Spleen (tissue), 11 donors: ENCODE measurements at regions not wholly inside any gene's neighbourhood (a gene's known extent, or its start where the extent isn't known, plus 50 kb on each side); places are given as distances from the start of the nearest gene placed in this dataset.
"Not testable (repeated sequence)": the region's sequence is repeated elsewhere in the genome, so short reads cannot be mapped to it uniquely, and the experiment has no call there.

Source experiments
- DNase-seq: peaks from one replicate; pipeline ENCODE4 v3.0.0-alpha.2; 2020
- H3K27ac ChIP-seq, 8 donors: fragments of 200-600 bp; sonication (generic) in 7 of 8; 1 replicate in 4 of 8; 2 replicates in 4 of 8; pipeline versions ENCODE4 v1.5.0 to v1.8.0; 2016 to 2021; ENCODE audit warnings: inconsistent platforms in 4 of 8, mild to moderate bottlenecking in 4 of 8, moderate library complexity in 1 of 8
- H3K27me3 ChIP-seq, 7 donors: fragments of 200-600 bp; sonication (generic) in 6 of 7; replicated peaks in 1 of 7; 1 replicate in 4 of 7; 2 replicates in 3 of 7; pipeline versions ENCODE4 v1.5.0 to v1.8.0; 2016 to 2021; ENCODE audit warnings: inconsistent platforms in 3 of 7, mild to moderate bottlenecking in 1 of 7
- H3K36me3 ChIP-seq, 6 donors: fragments of 200-600 bp; sonication (generic) in 5 of 6; 1 replicate in 4 of 6; 2 replicates in 2 of 6; pipeline versions ENCODE4 v1.5.0 to v1.8.0; 2016 to 2021; ENCODE audit warnings: inconsistent platforms in 2 of 6
- H3K4me1 ChIP-seq, 6 donors: fragments of 200-600 bp; sonication (generic) in 5 of 6; 1 replicate in 3 of 6; 2 replicates in 3 of 6; pipeline versions ENCODE4 v1.5.0 to v1.8.0; 2016 to 2021; ENCODE audit warnings: inconsistent platforms in 3 of 6
- H3K4me3 ChIP-seq, 8 donors: fragments of 200-600 bp; sonication (generic) in 7 of 8; 1 replicate in 4 of 8; 2 replicates in 4 of 8; pipeline versions ENCODE4 v1.5.0 to v1.8.0; 2016 to 2021; ENCODE audit warnings: inconsistent platforms in 4 of 8, mild to moderate bottlenecking in 4 of 8, moderate library complexity in 2 of 8
- H3K9me3 ChIP-seq, 8 donors: fragments of 200-600 bp; sonication (generic) in 7 of 8; 1 replicate in 4 of 8; 2 replicates in 4 of 8; pipeline versions ENCODE4 v1.5.0 to v1.8.0; 2016 to 2021; ENCODE audit warnings: inconsistent platforms in 4 of 8
- POLR2A ChIP-seq, 3 donors: fragments of 450-650 bp; IDR thresholded peaks; one replicate each; pipeline ENCODE4 v1.5.1; 2017; ENCODE audit warnings: antibody characterized with exemption in 3 of 3, mild to moderate bottlenecking in 1 of 3
- POLR2AphosphoS5 ChIP-seq, 3 donors: sonication (generic); formaldehyde crosslinking; IDR thresholded peaks; one replicate each; pipeline ENCODE4 v1.5.1; 2017; ENCODE audit warnings: antibody characterized with exemption in 3 of 3
- WGBS, 5 donors: extraction: QIAGEN DNeasy Blood & Tissue Kit in 3 of 5; methylation state at CpG; one replicate each; pipeline versions ENCODE4 v1.1.5 to v1.1.7; 2013 to 2018; 5-methylcytosine and 5-hydroxymethylcytosine counted together
- intact Hi-C: fragments of 100-400 bp; cut with DNase I; formaldehyde crosslinking; loops from one replicate; pipeline ENCODE4 v1.15.0; 2023; ENCODE audit warnings: low total_unique reads
- TF ChIP-seq, protein P1 (sequence below), 11 experiments: fragments of 200-600 bp in 7 of 11; fragments of 450-650 bp in 4 of 11; sonication (generic) in 4 of 11; IDR thresholded peaks in 8 of 11; conservative IDR thresholded peaks in 3 of 11; 1 replicate in 7 of 11; 2 replicates in 4 of 11; pipeline versions ENCODE4 v1.4.0 to v1.8.0; 2016 to 2021; ENCODE audit warnings: antibody characterized with exemption in 11 of 11, inconsistent platforms in 4 of 11, mild to moderate bottlenecking in 1 of 11
- donor health status: healthy with polysubstance abuse.
- donor health status: DM: no; HTN: no; CAD: no; lungs with moderate emphysema.
- donor health status: DM: no; HTN: no; CAD: no.
- donor health status: Bipolar disorder and iron deficiency.
- donor health status: healthy.
- donor health status: DM: no; HTN: no; CAD: no.
- donor health status: DM: yes; HTN: yes; CAD: no.

DNA sequence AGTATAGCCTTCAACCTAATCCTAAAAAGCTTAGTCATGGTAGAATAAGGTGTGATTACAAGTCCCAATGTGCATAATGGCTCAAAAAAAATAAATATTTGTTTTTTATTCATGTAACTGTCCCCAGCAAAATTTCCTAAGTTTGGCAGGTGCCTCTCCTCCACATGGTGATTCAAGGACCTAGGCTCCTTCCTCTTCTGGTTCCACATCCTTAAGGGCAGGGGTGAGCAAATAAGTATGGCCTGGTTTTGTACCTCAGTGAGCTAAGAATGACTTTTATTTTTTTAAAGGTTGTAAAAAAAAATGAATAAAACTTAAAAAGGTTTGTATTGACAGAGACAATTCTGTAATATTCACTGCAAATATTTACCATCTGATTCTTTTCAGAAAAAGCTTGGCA is 343.5 kb upstream of the UBE2E2 start:
- Histone ChIP-seq H3K4me1 (no peaks in the 10 kb centered on the region), H3K36me3 (no peaks in the 10 kb centered on the region), H3K9me3 (peaks cover 0 to 6% (median 0%) of the 10 kb centered on the region in 8 donors), H3K27me3 (no peaks in the 10 kb centered on the region), H3K27ac (no peak overlapping the region), H3K4me3 (no peak overlapping the region)
- intact Hi-C loops, result no loop called here
- DNase-seq, result no peak
- no peak for TF ChIP-seq POLR2A (IDR thresholded peaks at IDR 0.05)
- TF ChIP-seq, protein P1, sequence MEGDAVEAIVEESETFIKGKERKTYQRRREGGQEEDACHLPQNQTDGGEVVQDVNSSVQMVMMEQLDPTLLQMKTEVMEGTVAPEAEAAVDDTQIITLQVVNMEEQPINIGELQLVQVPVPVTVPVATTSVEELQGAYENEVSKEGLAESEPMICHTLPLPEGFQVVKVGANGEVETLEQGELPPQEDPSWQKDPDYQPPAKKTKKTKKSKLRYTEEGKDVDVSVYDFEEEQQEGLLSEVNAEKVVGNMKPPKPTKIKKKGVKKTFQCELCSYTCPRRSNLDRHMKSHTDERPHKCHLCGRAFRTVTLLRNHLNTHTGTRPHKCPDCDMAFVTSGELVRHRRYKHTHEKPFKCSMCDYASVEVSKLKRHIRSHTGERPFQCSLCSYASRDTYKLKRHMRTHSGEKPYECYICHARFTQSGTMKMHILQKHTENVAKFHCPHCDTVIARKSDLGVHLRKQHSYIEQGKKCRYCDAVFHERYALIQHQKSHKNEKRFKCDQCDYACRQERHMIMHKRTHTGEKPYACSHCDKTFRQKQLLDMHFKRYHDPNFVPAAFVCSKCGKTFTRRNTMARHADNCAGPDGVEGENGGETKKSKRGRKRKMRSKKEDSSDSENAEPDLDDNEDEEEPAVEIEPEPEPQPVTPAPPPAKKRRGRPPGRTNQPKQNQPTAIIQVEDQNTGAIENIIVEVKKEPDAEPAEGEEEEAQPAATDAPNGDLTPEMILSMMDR (IDR thresholded peaks at IDR 0.05 in 8 of 11, conservative IDR thresholded peaks at IDR 0.05 in 3 of 11), result no peak
- no peak for TF ChIP-seq POLR2AphosphoS5 (IDR thresholded peaks at IDR 0.05)

DNA sequence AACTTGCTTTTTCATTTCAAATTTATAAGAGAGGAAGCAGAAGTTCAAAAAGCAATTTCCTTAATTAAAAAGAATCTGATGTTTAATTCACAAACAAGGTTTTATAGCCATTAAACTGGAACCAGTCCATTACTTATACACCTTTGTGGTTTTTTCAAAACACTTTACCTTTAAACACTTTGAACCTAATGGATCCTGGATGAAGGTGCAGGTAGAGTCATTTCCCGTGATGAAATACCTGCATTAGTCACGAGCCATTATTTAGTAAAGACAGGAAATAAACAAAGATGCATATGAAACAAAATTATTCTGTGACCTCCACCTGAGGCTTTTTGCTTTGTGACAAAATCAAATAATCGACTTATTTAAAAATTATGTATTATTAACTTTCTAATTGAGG is 341.7 kb upstream of the UBE2E2 start:
- Histone ChIP-seq H3K4me1 (no peaks in the 10 kb centered on the region), H3K27ac (no peak overlapping the region), H3K36me3 (no peaks in the 10 kb centered on the region), H3K9me3 (peaks cover 0 to under 1% (median 0%) of the 10 kb centered on the region in 8 donors), H3K27me3 (no peaks in the 10 kb centered on the region), H3K4me3 (no peak overlapping the region)
- TF ChIP-seq POLR2A (IDR thresholded peaks at IDR 0.05) (no peak), POLR2AphosphoS5 (IDR thresholded peaks at IDR 0.05) (no peak)
- TF ChIP-seq, protein P1 (IDR thresholded peaks at IDR 0.05 in 8 of 11, conservative IDR thresholded peaks at IDR 0.05 in 3 of 11), result no peak
- WGBS, 5 donors, result 73 to 91% (median 86%) methylated on average over 3 of the region's 3 CpGs
- DNase-seq, result no peak
- intact Hi-C loops, result no loop called here

DNA sequence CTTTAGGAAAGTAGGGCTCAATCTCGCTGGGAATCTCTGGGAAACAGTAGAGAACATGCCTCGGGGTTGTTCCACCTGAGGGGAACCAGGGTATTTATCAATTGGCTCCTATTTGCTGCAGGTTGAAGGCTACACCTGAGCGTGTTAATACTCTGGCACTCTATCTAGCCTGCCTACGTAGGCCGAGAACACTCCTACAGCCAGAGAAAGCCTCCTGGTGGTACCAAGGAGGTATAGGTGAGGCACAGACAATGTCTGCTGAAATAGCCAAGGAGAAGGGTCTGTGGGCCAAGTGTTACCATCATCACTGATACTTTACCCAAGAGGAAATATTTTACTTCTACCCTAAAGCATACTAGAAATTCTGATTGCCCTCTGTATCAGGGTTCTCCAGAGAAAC is 341.0 kb upstream of the UBE2E2 start:
- H3K27me3 ChIP-seq, result no peaks in the 10 kb centered on the region
- H3K36me3 ChIP-seq, result no peaks in the 10 kb centered on the region
- intact Hi-C loops, result no loop called here
- no peaks in the 10 kb centered on the region for H3K9me3 ChIP-seq
- no peak for DNase-seq
- no peak overlapping the region for H3K27ac ChIP-seq
- no peak overlapping the region for H3K4me3 ChIP-seq
- no peaks in the 10 kb centered on the region for H3K4me1 ChIP-seq
- TF ChIP-seq POLR2A (IDR thresholded peaks at IDR 0.05) (no peak), POLR2AphosphoS5 (IDR thresholded peaks at IDR 0.05) (no peak)
- TF ChIP-seq, protein P1 (IDR thresholded peaks at IDR 0.05 in 8 of 11, conservative IDR thresholded peaks at IDR 0.05 in 3 of 11), result no peak
- 79 to 94% (median 87%) methylated on average over 5 of the region's 5 CpGs for WGBS, 5 donors

DNA sequence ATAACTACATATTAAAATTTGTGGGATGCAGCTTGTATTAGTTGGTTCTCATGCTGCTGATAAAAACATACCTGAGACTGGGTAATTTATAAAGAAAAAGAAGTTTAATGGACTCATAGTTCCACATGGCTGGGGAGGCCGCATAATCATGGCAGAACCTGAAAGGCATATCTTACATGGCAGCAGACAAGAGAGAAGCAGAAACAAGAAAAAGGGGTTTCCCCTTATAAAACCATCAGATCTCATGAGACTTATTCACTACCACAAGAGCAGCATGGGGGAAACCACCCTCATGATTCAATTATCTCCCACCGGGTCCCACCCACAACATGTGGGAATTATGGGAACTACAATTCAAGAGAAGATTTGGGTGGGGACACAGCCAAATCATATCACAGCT is 320.3 kb upstream of the UBE2E2 start:
- H3K9me3 ChIP-seq, intact Hi-C loops, H3K27ac ChIP-seq, H3K4me3 ChIP-seq, H3K4me1 ChIP-seq, H3K27me3 ChIP-seq, DNase-seq, H3K36me3 ChIP-seq: not testable (repeated sequence)
- WGBS, 5 donors, result 63 to 78% (median 75%) methylated on average over 2 of the region's 2 CpGs

DNA sequence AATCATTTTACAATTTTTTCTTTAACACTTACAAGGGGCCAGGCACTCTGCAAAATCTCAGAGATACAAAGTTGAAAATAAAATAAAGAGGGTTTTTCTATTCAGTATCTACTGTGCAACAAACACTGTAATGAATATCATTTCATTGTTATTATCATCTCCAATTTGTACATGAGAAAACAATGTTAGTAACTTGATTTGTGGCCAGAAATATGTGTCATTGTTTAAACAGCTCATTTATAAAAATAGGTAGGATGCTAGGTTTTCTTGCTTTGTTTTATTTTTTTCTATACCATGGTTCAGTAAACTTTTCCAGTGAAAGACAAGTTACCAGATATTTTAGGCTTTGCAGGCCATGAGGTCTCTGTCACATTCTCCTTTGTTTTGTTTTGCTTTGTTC is 318.1 kb upstream of the UBE2E2 start:
- H3K4me1 ChIP-seq, result no peaks in the 10 kb centered on the region
- H3K9me3 ChIP-seq, result no peaks in the 10 kb centered on the region
- no peaks in the 10 kb centered on the region for H3K36me3 ChIP-seq
- H3K27me3 ChIP-seq, result no peaks in the 10 kb centered on the region
- intact Hi-C loops, result no loop called here
- DNase-seq, result no peak
- TF ChIP-seq POLR2AphosphoS5 (IDR thresholded peaks at IDR 0.05) (no peak), POLR2A (IDR thresholded peaks at IDR 0.05) (no peak)
- TF ChIP-seq, protein P1 (IDR thresholded peaks at IDR 0.05 in 8 of 11, conservative IDR thresholded peaks at IDR 0.05 in 3 of 11), result no peak
- H3K4me3 ChIP-seq, result no peak overlapping the region
- no peak overlapping the region for H3K27ac ChIP-seq
